GM21737 (cell line): ENCODE measurements at regions not wholly inside any gene's neighbourhood (a gene's known extent, or its start where the extent isn't known, plus 50 kb on each side); places are given as distances from the start of the nearest gene placed in this dataset.

Source experiments
- ATAC-seq: cut with Tn5 transposase; IDR thresholded peaks from one replicate; pipeline ENCODE4 v1.9.1; 2021; ENCODE audit warnings: mild to moderate bottlenecking, moderate library complexity; ENCODE audit not compliant: unreplicated experiment

DNA sequence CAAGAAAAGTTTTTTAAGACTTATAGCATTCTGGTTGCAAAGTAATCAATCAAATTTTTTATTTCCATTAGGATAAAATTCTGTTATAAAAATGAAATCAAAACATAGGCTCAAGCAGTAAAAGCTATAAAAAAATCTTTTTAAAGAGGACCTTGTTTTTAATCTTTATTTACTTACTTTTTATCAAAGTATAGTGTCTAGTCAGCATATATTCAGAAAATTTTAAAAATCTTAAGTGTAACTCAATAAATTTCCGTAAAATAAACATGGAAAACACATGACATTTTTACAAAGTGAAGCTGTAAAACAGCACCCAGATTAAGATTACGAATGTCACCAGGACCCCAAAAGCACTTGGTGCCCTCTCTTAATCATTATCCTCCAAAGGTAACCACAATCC lies 302.4 kb downstream of the TMEM161B start:
- ATAC-seq, result no peak

DNA sequence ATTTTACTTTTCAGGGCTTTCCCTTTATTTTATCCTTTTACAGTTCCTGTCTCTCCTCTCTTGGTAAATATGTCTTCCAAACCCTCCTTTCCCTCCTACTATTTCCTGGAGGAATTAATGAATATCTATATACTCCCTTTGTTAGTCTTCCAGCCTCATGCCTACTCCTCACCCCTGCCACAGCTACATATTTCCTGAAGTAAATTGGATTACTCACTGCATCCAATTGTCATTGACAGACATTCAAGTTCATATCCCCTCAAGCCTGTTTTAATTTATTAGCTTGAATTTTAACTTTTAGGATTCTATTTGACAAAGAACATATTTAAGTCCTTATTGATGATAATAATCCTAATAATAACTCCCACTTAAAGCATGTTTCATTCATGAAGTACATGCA lies 314.5 kb downstream of the TMEM161B start:
- no peak for ATAC-seq

DNA sequence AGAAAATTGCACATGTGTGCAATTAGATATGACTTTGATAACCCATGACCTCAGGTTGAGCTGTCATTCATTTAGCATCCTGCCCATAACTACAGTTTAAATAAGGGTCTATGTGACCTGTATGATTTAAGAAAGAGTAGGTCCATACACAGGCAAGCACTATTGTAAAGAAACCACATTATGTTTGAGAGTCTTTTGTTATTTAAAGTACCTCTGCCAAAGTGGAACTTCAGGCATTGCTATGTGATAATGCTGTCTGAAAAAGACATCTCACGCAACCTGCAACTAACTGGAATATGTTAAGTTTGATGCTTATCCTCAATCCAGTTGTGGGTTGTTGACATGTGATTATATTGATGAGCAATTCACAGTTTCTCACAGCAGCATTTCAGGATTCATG lies 317.0 kb downstream of the TMEM161B start:
- ATAC-seq, result no peak

DNA sequence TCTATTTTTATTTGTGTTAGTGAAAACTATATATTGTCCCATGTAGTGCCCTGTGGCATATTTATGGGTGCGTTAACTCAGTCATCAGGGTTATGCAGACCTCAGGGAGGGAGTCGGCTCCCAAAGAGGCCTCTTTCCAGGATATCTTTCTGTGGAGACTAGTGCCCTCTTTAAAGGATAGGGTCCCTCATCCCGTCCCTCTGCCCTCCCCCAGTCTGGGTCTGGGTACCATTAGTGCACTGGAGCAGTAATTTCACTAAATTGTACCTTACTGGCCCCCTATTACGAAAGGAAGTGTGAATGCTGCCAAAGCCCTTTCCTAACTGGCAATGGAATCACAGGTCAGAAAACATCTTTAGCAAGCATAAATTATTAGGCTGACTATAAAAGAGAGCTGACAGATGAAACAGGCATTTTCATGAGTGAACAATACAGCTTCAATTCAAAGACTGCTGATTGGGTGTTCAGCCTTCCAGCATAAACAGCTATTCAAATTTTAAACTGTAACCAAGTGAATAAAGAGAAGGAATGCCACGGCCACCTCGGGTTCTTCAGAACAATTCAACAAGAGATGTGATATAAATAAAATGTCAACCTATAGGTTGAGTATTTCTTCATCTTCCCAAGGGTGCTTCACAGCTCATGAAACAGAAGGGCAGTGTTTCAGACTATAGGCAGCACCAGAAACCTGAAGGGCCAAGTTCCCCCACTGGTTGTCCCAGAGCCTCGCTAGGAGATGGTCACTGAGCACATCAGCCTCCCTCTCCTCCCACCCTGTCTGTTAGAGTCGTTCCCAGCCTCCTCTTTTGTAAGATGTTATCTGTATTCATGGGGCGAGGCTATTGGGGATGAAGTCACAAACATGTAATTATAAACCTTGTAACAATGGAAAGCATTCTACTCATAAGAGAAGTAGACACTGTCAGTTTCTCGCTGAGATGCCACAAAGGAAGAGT lies 318.7 kb downstream of the TMEM161B start:
- no peak for ATAC-seq

DNA sequence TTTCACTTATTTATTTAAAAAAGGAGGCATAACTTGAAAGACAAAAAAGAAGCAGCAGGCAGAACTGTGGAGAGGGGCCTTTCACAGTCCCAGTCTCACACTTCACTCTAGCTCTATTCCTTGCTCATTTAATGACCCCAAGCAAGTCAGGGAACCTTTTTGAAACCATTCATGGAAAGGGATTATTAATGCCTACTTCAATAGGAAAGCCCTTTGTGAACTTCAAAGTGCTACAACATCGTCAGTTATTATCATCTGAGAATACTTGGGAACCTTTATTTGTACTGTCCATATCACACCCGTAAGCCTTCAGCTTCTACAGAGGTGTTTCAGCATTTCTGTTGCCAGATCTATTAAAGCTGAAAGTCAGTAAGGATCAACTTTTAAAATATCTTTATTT lies 320.2 kb downstream of the TMEM161B start:
- ATAC-seq, result no peak

DNA sequence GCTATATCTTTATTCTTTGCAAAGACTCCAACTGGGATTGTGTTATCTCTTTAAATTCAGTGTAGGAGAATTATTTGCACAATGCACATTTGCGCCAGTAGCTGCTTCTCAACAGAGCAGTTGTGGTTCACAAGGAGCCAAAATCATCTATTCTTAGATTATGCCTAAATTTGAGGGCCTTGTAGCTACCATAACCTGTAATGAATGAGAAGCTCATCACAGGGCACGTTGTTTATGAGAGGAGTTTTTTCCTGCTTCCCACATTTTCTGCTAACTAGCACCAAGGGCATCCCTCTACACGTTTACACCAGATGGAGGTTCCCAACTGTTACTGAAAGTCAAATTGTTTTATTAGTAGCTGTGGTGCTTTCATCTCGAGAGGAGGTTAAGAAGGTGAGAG lies 322.4 kb downstream of the TMEM161B start:
- no peak for ATAC-seq

DNA sequence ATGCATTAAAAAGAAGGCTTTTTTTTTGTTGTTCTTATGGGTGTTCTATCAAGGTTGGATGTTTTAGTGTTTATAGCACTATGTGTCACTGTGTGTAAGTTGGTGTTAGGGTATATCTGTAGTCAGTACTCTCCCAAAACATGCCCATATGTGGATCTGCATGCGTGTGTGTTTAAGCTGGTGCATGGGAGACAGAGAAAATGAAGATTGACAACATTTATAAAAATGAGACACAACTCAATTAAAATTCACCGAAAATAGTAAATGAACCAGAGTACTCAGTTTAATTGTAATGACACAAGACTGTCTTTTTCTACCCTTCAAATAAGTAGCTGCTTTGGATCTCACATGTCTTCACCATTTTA lies 323.4 kb downstream of the TMEM161B start:
- ATAC-seq, result no peak

DNA sequence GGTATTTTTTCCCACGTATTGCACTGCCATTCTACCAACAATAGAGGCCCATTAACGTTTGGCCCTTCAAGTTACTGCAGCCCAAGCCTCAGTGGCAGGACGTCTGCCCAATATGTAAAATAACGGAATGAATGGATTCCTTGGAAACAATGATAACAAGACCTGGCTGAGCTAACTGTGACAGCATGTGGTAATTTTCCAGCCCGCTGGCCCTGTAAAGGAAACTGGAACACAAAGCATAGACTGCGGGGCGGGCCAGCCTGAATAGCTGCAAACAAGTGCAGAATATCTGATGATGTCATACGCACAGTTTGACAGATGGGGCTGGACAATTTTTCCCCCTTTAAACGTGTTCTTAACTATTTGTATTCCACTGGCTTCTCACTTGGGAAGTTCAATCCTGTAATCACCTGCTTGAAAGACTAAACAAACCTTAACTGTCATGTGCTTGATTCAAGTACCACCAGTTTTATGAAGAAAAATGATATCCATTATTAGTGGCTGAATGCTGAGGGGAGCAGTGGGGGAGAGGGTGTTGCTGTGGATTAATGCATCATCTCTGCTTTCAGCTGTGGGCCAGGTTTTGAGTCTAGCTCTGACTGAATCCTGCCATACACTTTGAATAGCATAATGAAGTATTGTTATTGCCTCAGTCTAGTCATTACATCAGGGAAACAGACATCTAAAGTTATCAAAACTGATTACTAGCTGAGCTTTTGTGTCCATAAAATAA lies 323.9 kb downstream of the TMEM161B start:
- ATAC-seq, result no peak

DNA sequence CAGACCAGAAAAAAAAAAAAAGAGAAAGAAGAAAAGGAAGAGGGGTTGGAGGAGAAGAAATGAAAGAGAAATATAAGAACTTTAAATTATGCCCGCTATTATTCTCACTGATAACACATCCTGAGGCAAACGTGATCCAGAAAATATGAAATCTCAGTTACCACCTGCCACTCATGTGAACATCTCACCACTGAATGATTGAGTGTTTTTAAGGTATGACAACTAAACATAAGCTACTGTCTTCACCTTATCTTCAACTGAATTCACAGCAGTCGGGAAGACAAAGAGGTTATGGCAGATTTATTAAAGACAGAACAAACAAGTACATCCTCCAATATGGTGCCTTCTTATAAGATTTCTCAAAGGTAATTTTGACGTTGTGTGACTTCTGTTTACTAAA lies 327.9 kb downstream of the TMEM161B start:
- ATAC-seq, result no peak

GRCh38 chr5:87936667-87937066 lies 332.0 kb downstream of the TMEM161B start:
- ATAC-seq, result no peak

DNA sequence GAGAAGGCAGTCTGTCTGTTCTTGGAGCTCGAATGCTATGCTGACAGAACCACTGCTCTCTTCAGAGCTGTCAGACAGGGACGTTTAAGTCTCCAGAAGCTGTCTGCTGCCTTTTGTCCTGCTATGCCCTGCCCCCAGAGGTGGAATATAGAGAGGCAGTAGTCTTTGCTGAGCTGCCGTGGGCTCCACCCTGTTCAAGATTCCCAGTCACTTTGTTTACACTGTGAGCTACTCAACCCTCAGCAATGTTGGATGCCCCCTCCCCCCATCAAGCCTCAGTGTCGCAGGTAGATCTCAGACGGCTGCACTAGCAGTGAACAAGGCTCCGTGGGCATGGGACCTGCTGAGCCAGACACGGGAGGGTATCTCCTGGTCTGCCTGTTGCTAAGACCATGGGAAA lies 344.2 kb downstream of the TMEM161B start:
- ATAC-seq, result no peak

- no peak for ATAC-seq
Observed at GRCh38 chr5:87916320-87916719, 352.3 kb downstream of the TMEM161B start.

DNA sequence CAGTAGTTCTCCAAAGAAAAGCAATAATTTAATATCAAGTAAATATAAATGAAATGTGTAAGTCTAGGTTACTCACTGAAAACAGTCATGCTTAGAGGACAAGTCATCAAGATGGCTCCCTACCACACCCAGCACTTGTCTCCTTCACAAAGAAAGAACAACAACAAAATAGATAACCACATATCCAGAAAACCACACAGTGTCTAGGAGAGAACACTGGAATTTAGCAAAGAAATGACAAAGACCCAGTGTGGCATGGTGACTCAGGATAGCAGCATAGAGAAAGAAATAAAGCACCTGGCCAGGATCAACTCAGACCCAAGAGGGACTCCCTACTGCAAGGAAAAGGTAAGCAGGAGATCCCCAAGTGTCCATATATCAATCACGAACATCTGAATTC lies 356.2 kb downstream of the TMEM161B start:
- no peak for ATAC-seq

GRCh38 chr5:87909382-87909781 lies 359.3 kb downstream of the TMEM161B start:
- ATAC-seq, result no peak

DNA sequence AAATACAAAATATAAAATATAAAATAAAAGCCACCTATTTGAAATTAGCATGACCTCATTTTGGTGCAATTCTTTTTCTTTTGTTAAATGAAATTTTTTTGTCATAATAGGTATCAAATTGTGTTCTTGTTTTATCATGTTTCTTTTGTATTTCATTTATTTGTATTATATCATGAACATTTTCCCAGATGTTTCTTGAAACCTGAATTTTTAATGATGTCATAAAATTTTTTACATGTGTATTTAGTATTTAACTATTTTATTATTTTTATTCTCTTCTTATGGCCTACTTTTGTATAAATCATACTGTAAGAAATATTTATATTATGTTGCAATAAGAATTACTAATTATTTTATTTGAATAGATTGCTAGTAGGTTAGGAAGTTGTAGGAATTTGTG lies 361.7 kb downstream of the TMEM161B start:
- no peak for ATAC-seq

- ATAC-seq, result no peak
Observed at GRCh38 chr5:87900419-87900818, 368.2 kb downstream of the TMEM161B start.

- peak; percentile 81 for ATAC-seq
Observed at GRCh38 chr5:87899721-87900131, 368.9 kb downstream of the TMEM161B start.

GRCh38 chr5:87899208-87899661 lies 369.4 kb downstream of the TMEM161B start:
- no peak for ATAC-seq

- ATAC-seq, result no peak
Observed at GRCh38 chr5:87898574-87898973, 370.1 kb downstream of the TMEM161B start.

GRCh38 chr5:87888139-87888538 lies 380.5 kb downstream of the TMEM161B start:
- no peak for ATAC-seq

DNA sequence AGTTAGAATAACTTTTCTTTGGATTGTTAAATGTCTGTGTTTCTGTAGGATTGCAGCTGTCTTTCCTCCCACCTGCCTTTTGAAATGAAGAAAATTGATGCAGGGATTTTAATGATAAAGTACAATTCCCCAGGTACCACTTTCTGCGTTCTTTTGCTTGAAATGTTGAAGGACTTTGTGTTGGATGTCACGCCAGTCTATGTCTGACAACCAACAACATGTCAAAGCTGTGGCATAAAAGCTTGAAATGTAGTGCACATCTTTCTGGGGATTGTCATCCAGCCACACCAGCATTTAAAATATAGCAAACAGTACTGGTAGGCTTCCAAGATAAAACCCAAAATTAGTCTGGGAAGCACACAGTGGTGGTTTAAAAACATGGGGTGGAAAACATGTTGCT lies 381.4 kb downstream of the TMEM161B start:
- ATAC-seq, result no peak

GRCh38 chr5:87886164-87886563 lies 382.5 kb downstream of the TMEM161B start:
- no peak for ATAC-seq
